LHCN-M2 (cell line): ENCODE measurements at regions not wholly inside any gene's neighbourhood (a gene's known extent, or its start where the extent isn't known, plus 50 kb on each side); places are given as distances from the start of the nearest gene placed in this dataset.

ENCODE experiments used
- DNase-seq: peaks from one replicate; pipeline ENCODE4 v3.0.0-alpha.2; 2012; ENCODE audit warnings: low read depth

DNA sequence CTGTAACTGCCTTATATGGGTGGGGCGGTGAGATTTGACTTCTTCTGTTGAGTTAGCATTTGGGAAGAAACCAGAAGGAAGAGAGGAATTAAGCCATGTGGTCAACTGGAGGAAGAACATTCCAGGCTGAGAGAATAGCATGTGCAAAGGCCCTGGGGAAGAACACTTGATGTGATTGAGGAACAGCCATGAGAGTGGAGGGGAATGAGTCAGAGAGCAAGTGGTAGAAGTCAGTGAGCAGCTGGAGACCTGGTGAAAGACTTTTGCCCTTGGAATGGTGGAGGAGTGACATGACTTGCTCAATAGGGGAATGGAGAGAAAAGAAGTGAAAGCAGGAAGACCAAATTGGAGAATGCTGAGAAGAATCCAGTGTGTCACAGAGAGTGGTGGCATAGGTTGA lies 327.8 kb upstream of the HAND2 start:
- DNase-seq: peak; percentile 29

DNA sequence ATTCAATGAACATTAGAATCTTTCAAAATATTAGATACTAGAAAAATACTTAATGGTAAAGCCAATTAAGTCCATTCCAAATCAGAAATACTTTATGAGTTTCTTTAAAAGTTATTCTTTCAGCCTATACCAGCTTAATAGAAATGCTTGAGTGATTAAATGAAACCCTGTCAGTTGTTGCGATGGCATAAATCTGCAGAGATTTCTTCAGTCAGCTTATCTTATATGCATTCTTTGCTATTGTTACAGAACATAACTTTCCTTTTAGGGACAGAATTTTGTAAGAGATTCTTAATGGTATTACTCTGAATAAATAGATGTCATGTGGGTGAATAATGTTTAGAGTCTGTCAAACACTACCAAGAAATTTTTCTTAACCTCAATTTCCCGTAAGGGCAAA lies 325.0 kb upstream of the HAND2 start:
- DNase-seq: no peak

DNA sequence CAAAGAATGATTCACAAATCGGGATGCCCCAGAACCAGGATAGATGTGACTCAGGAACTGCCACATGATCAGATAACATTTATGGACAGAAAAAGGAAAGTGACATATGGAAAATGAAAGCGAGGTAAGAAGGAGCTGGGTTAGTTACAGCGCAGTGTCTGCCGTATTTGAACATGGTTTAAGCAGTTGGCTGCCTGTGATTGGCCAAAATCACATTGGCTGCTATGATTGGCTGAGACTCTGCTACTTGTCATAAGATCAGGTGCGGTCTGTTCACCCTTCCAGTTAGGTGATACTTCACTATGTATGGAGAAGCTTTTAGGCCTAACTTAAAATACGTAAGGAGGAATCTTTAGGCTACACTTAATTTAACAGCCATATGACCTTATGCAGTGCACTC lies 322.7 kb upstream of the HAND2 start:
- no peak for DNase-seq

DNA sequence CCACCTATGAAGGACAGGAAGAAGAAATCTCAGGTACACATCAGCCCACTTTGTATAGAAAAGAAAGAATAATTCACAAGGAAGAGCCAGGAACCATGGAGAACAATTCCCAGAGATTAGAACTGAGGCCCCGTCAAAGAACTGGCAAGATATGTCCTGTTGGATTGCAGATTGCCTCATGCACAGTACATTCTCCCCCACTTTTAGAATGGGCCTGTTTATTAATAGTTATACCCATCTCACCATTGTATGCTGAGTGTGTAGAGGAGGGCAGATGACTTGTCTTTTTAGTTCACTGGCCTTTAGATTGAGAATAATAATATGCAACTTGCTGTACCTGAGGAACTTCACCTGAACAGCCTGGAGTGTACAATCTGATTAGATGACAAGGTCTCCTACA lies 315.6 kb upstream of the HAND2 start:
- DNase-seq: no peak

DNA sequence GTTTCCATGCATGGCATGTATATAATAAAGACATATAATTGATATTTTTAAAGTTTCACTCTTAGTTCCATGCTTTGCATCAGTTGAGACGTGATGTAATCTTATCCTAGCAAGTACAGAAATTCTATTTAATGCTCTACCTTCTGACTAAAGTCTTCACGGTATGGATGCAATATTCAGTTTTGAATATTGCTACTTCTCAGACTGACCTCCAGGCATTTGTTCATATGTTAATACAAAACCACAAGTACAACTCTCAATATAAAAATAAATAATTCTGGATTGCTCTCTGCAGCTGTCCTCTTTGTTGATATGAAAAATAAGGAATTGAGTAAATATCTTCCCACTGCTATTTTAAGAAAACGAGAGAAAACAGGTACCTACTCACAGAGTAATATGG lies 309.8 kb upstream of the HAND2 start:
- DNase-seq: no peak

DNA sequence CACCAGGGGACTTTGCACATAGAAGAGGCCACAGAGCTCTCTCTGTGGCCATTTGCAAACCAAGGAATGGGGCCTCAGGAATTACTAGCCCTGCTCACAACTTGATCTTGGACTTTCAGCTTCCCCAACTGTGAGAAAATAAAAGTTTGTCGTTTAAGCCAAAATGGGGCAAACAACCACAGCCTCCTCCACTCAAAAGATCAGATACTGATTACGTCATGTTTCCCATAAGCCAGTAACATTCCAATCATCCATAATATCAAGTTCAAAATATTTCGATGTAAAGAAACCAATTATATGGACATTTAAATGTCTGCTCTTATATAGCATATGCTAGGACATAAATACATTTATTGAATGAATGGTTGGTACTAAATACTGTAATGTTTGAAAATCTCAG lies 307.5 kb upstream of the HAND2 start:
- DNase-seq: no peak

DNA sequence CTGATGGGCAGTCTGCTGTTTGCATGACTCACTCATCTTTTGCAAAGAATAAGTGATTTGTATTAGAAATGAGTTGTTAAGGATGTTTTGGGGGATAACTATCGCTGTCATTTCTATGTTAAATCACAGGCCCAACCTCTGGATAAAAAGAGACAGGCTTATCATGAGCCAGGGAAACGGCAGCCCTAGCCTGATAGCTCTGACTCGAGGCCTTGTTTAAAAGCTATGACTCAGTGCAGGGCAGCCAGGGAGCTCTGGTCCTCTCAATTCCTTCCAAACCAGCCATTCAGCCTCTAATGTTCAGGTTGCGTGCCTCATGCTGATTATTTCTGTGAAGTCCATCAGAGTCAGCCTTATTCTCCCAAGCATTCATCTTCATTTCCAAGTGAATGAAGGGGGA lies 305.9 kb upstream of the HAND2 start:
- peak; percentile 43 for DNase-seq

DNA sequence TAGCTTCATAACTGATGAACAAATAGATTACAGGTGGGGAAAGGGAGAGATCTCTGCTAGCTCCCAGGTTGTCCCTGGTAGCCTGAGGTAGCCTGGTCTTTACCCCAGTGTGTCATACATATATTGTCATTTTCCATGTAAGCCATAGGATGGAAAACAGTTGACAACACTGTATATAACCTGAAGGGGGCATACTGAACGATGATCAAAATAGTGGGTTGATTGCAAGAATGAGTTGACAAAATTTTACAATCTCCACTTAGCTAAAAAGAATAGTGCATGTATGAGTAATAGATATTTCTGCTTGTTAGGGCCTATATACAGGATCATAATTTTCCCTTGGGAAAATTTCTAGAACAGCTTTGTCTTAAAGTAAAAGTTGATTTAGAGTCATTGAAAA lies 304.1 kb upstream of the HAND2 start:
- peak; percentile 21 for DNase-seq

DNA sequence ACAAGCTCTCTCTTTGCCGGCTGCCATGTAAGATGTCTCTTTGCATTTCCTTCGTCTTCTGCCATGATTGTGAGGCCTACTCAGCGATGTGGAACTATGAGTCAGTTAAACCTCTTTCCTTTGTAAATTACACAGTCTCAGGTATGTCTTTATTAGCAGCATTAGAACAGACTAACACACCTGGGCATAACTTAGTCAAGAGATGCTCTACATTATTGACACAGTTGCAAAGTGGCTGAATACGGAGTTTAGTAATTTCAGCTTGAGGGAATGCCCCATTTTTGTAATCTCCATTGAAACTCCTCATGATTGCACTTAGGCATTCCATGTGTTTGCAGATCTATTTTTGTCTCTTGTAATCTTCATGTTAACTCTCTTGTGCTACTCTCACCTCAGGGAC lies 299.5 kb upstream of the HAND2 start:
- no peak for DNase-seq

DNA sequence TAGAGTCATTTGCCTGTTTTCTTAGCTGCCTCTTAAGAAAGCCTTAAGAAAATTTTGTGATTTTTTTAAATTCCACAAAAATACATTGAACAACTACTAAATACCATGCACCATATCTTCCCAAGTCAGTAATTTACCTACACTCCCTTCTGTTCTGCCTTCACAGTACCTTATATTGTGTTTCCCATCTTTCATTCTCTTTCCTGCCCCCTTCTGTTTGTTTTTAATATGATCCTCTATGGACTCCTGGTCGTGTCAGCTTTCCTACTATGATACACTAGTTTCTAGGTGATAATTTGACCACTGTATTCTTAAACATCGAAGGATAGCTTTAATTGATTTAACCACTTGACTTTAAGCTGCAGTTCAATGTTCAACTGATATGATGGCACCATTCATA lies 297.7 kb upstream of the HAND2 start:
- peak; percentile 8 for DNase-seq

DNA sequence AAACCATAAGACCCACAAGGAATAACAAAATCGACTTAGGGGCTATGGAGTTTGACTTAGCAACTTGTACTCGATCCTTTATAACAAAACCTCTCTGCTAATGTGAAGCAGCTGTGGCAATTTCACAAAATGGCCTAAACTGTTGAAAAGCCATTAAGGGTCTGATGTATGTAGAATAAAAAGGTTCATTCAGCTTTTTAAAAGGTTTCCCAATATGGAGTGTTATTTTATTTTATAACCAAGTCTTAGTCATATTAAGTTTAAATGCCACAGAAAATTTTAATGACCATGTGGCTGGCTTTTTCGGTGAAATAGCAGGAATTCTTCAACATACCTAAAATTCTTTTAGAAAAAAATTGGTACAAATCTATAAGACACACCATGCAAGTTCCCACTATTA lies 291.8 kb upstream of the HAND2 start:
- peak; percentile 7 for DNase-seq

DNA sequence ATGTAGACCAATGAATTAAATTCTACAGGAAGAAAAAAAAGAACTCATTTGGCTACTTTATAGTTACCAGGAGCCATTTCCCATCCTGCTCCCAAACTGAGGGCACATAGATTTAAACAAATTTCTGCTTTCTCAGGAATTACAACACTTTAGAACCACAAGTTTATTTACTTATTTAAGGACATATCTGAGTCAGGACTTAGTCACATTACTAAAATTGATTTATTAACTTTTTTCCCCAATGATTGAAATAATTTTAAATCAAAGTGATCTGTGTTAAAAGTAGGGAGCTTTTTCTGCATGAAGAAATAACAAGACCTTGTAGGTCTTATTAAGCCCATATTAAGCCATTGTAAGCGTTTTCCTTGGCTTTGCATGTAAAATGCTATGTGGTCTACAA lies 291.0 kb upstream of the HAND2 start:
- DNase-seq: peak; percentile 34

DNA sequence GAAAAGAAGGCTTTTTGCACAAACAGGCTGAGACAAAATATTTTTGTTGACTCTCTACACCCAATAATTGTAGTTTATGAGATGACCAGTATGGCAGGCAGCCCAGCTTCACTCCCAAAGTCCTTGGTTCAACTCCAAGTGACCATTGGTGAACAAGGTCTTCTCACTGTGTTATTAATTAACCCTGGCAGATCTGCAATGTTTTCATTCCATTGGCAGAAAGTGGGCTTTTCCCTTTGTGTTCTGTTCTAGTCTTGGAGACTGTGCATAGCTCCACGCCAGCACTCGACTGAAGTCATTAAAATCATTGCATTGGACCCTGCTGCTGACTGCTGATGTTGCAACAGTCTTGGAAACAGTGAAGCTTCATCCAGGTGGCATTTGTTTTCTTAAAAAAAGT lies 277.3 kb upstream of the HAND2 start:
- DNase-seq: no peak

DNA sequence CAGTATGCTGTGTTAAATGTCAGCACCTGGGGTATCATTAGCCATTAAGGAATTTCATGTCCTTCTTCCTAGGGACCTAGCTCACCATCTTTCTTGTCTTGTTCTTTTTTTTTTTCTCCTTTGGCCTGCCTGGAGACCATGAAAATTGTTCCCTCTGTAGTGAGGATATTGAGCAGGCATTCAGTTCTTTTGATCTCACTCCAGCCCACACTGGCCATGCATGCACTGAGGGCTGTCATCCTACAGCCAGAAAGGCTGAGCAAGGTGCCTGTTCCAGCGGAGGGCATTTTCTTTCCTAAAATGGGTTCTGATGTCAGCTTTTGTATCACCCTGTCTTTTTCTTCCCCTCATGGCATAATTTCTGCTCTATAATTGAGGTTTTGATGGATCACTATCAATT lies 275.9 kb upstream of the HAND2 start:
- no peak for DNase-seq

DNA sequence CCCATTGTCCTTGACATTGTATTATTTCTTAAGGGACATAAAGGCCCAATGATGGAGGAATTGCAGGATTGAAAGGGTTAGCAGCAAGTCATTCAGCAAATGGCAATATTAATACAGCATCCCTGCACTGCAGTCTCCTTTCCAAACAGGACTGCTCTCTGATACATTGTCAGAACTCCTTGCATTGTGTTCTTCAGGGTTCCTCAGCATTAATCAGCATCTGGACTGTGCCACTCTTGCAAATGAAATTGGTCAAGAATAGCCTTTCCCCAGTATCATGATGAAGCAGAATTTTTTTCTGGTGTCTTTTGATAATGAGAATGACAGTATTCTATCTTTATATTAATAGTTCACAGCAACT lies 272.6 kb upstream of the HAND2 start:
- no peak for DNase-seq

DNA sequence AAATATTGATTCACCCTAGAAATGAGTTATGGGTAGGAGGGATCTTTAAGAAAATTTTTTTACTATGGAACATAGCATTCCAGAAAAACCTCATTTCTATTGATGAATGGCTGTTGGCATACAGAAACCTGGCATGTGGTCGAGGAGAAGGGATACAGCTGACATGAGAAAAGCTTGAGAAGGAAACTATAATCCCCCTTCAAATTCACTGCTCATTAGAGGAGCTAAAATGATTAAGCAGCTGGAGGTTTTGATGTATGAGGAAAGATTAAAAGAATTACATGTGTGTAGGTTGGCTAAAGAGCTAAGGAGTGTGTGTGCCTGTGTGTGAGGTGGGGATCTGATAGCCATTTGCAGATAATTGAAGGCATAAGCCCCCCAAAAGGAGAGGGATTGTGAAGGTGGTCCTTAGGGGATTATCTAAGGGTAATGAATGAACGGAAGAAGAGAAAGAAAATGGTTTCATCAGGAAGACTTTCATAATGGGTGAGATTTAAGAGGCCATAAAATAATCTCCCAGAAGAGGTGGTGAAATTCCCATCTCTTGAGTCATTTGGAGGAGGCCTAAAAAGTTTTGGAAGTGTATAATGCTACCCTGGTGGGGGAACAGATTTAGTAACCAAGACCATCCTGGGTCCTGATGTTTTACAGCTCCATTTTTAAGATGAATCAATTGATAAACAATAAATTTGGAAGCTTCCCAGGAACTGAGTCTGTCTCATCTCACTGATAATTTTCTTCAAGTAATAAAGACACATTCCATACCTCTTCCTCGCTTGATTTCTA lies 272.0 kb upstream of the HAND2 start:
- no peak for DNase-seq

DNA sequence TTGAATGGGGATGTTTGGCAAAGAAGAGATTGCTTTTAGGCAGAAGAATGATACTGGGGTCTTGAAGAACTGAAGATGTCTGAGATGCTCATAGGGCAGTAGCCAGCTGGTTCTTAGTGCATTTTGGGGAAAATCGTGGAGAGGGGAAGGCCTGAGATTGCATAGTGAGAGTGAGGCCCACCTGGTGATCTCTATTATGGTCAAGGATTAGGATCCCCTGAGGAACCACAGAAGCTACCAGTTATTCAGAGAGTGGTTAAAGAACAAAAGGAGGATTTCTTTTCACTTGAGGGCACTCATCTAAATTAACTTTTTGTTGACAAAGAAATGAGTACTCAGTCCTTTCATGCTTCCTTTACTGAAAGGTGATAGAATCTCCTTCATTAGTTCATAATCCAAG lies 271.3 kb upstream of the HAND2 start:
- no peak for DNase-seq

DNA sequence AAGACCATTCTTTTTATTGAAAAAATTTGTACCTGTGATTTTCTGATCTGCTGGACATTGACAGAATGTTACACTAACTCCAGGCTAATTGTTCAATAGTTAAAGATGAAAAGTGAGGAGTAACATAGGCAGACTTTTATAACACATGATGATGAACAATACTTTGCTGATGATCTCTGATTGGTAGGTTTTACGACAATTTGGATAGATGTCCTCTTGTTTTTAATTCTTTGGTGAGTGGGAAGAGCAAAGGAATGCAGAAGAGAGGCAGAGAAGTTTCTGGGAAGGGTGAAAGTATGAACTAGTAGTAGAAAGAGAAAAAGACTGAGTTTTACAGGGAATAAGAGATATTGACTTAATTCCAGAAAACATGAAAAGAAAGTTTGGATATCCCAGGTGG lies 267.3 kb upstream of the HAND2 start:
- DNase-seq: no peak

DNA sequence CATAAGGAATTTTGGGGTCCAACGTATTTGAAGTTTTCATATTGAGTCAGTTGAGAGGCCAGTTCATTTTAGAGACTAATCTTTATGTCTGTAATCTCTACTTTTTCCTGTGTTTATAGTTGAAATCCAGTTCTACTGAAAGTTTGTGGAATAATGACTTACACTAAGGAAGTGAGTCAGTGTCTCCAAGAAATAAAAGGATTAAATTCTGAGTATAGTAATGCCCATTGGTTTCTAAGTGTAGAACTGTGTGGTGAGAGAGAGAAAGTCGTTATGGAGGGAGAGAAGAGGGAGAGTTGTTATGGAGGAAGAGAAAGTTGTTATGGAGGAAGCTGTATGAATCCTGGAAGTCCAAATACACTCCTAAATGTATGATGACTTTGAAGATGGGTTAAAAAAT lies 264.6 kb upstream of the HAND2 start:
- peak; percentile 76 for DNase-seq

DNA sequence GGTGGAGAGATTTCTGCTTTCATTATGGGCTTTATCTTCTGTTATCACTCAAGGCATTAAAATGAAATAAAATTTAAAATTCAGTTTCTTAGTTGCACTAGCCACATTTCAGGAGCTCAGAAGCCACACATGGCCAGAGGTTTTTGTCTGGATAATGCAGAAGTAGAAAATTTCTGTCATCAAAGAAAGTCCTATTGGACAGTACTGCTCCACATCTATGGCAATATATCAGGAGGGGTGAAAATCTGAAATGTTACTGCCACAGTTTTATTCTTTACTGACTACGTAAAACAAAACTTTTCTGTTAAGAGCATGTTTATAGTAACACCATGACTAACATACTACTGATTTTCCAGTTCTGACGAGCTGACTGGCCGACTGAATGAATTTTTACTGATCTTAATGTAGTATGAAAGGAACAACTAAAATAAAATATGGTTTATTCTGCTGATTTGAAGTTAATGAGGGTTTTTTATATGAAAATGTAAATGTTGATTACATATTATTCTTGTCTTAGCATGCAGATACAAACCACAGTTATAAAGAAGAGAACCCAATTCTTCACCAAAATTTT lies 264.0 kb upstream of the HAND2 start:
- peak; percentile 33 for DNase-seq

DNA sequence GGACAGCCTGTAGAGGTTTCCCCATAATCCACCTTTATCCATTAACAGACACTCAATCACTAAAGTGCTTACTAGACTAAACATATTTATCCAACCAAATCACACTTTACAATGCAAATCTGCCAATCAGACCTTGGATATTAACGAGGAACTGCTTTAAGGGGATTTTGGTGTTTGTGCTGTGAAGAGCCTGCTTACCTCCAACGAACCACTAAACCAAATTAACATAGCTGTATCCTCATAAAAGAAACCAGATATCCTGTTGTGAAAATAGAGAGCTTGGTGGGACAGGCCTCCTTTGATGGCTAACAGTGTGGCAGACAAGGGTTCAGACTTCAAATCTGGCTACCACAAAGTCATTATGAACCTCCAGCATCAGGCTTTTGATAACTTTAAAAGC lies 252.6 kb upstream of the HAND2 start:
- DNase-seq: no peak

DNA sequence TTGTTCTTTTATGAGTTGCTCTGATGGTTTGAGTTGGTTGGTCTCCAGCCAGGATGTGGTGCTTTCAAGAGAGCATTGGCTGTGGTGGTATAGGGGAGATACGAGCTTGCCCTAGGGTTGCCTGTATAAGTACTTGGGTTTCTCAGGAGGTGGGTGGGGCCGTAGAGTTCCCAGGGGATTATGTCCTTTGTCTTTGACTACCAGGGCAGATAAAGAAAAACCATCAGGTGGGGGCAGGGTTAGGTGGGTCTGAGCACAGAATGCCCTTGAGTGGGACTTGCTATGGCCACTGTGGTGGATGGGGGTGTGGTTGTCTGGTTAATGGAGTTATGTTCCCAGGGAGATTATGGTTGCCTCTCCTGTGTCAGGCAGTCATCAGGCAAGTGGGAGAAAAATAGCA lies 247.9 kb upstream of the HAND2 start:
- no peak for DNase-seq

DNA sequence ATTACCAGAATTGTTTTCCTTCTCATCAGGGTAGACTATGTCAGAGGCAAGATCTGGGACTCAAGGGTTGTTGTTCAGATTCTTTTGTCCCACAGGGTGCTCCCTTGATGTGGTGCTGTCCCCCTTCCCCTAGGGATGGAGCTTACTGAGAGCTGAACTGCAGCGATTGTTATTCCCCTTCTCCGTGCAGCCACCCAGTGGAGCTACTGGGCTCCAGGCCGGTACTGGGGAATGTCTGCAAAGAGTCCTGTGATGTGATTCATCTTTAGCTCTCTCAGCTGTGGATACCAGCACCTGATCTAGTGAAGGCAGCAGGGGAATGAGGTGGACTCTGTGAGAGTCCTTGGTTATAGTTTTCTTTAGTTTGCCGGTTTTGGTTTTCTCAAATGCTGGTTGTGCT lies 247.4 kb upstream of the HAND2 start:
- DNase-seq: no peak

DNA sequence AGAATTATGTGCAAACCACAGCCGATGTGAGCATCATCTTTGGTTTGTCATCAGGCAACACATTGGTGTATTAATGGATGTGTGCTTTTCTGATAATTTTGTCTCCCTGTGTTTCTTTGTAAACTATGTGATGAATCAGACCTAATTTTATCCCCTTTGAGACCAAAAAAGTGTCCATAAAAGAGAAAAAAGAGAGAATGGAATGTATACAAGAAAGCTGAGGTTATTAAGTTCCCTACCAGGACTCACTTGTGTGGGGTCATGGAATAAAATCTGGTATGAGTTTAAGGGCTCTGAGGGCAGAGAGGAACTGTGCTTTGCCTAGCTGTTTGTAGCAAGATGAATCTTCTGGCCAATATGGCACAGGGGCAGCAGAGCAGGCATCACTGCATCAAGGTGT lies 239.5 kb upstream of the HAND2 start:
- DNase-seq: no peak
